ENCODE measurements at regions not wholly inside any gene's neighbourhood (a gene's known extent, or its start where the extent isn't known, plus 50 kb on each side); places are given as distances from the start of the nearest gene placed in this dataset.

GRCh38 chr5:101679816-101680215 is 616.3 kb downstream of the SLCO4C1 start:
- TF ChIP-seq, protein P1, sequence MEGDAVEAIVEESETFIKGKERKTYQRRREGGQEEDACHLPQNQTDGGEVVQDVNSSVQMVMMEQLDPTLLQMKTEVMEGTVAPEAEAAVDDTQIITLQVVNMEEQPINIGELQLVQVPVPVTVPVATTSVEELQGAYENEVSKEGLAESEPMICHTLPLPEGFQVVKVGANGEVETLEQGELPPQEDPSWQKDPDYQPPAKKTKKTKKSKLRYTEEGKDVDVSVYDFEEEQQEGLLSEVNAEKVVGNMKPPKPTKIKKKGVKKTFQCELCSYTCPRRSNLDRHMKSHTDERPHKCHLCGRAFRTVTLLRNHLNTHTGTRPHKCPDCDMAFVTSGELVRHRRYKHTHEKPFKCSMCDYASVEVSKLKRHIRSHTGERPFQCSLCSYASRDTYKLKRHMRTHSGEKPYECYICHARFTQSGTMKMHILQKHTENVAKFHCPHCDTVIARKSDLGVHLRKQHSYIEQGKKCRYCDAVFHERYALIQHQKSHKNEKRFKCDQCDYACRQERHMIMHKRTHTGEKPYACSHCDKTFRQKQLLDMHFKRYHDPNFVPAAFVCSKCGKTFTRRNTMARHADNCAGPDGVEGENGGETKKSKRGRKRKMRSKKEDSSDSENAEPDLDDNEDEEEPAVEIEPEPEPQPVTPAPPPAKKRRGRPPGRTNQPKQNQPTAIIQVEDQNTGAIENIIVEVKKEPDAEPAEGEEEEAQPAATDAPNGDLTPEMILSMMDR (IDR thresholded peaks at IDR 0.05; ENCODE audit: insufficient read depth, low read length, poor library complexity, severe bottlenecking) = no peak
- no peak for TF ChIP-seq EZH2phosphoT487 (conservative IDR thresholded peaks at IDR 0.05; ENCODE audit: low read length)

Measured in SU-DHL-6 (cell line).